ENCODE measurements at regions not wholly inside any gene's neighbourhood (a gene's known extent, or its start where the extent isn't known, plus 50 kb on each side); places are given as distances from the start of the nearest gene placed in this dataset.

GRCh38 chr13:91154558-91155353, 192.7 kb upstream of the MIR17HG start:
- TF ChIP-seq CTCF (IDR thresholded peaks at IDR 0.05; ENCODE audit: low read depth, low read length) (no peak), EZH2phosphoT487 (IDR thresholded peaks at IDR 0.05; ENCODE audit: low read depth) (no peak)

Data from OCI-LY3 (cell line).